ENCODE measurements at regions not wholly inside any gene's neighbourhood (a gene's known extent, or its start where the extent isn't known, plus 50 kb on each side); places are given as distances from the start of the nearest gene placed in this dataset.

DNA sequence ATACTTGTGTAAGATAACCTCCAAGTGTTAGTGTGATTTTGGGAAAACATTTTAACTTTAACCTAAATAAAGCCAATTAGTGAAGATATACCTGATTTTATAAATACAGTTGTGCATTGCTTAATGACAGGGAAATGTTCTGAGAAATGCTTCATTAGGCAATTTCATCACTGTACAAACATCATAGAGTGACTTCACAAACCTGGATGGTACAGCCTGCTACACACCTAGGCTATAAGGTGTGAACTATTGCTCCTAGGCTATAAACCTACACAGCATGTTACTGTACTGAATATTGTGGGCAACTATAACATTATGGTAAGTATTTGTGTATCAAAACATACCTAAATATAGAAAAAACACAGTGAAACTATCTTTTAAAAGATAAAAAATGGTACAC lies 166.8 kb upstream of the TARS1 start:
- intact Hi-C loops (cut with micrococcal nuclease; ENCODE audit: unreplicated experiment), result loop anchor here (1.0 kb wide), 1 partner anchor 44 kb away; no protein-coding TSS in a partner anchor
- H3K9me3 Mint-ChIP-seq (ENCODE audit: low read depth, unreplicated experiment), result no peaks in the 10 kb centered on the region
- no TSS peak for BruUV-seq (replicated peaks)

GRCh38 chr5:33275391-33275790 lies 165.4 kb upstream of the TARS1 start:
- no peak for DNase-seq
- H3K27ac Mint-ChIP-seq (ENCODE audit: unreplicated experiment), result no peak overlapping the region
- TF ChIP-seq, protein P1, sequence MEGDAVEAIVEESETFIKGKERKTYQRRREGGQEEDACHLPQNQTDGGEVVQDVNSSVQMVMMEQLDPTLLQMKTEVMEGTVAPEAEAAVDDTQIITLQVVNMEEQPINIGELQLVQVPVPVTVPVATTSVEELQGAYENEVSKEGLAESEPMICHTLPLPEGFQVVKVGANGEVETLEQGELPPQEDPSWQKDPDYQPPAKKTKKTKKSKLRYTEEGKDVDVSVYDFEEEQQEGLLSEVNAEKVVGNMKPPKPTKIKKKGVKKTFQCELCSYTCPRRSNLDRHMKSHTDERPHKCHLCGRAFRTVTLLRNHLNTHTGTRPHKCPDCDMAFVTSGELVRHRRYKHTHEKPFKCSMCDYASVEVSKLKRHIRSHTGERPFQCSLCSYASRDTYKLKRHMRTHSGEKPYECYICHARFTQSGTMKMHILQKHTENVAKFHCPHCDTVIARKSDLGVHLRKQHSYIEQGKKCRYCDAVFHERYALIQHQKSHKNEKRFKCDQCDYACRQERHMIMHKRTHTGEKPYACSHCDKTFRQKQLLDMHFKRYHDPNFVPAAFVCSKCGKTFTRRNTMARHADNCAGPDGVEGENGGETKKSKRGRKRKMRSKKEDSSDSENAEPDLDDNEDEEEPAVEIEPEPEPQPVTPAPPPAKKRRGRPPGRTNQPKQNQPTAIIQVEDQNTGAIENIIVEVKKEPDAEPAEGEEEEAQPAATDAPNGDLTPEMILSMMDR (IDR thresholded peaks at IDR 0.05; ENCODE audit: unreplicated experiment), result no peak
- H3K9me3 Mint-ChIP-seq (ENCODE audit: low read depth, unreplicated experiment), result no peaks in the 10 kb centered on the region
- no TSS peak for BruUV-seq (replicated peaks)
- no peaks in the 10 kb centered on the region for H3K27me3 Mint-ChIP-seq (ENCODE audit: unreplicated experiment)
- intact Hi-C loops (cut with micrococcal nuclease; ENCODE audit: unreplicated experiment), result no loop called here
- CTCF ChIA-PET, result no interaction called here
- H3K4me3 Mint-ChIP-seq (ENCODE audit: low read depth, unreplicated experiment), result no peak overlapping the region
- no peaks in the 10 kb centered on the region for H3K36me3 Mint-ChIP-seq (ENCODE audit: insufficient read depth, unreplicated experiment)
- H3K4me1 Mint-ChIP-seq (ENCODE audit: low read depth, unreplicated experiment), result no peaks in the 10 kb centered on the region

More for the DNA sequence above, 166.8 kb upstream of the TARS1 start:
- H3K4me1 Mint-ChIP-seq (ENCODE audit: low read depth, unreplicated experiment), result no peaks in the 10 kb centered on the region
- no peaks in the 10 kb centered on the region for H3K27me3 Mint-ChIP-seq (ENCODE audit: unreplicated experiment)
- no peak overlapping the region for H3K27ac Mint-ChIP-seq (ENCODE audit: unreplicated experiment)
- CTCF ChIA-PET, result no interaction called here
- no peak overlapping the region for H3K4me3 Mint-ChIP-seq (ENCODE audit: low read depth, unreplicated experiment)
- DNase-seq, result no peak
- H3K36me3 Mint-ChIP-seq (ENCODE audit: insufficient read depth, unreplicated experiment), result no peaks in the 10 kb centered on the region
- TF ChIP-seq, protein P1 (IDR thresholded peaks at IDR 0.05; ENCODE audit: unreplicated experiment), result no peak

GRCh38 chr5:33275921-33276627 lies 164.7 kb upstream of the TARS1 start:
- Mint-ChIP-seq H3K9me3 (ENCODE audit: low read depth, unreplicated experiment) (no peaks in the 10 kb centered on the region), H3K27ac (ENCODE audit: unreplicated experiment) (no peak overlapping the region), H3K36me3 (ENCODE audit: insufficient read depth, unreplicated experiment) (no peaks in the 10 kb centered on the region), H3K4me3 (ENCODE audit: low read depth, unreplicated experiment) (no peak overlapping the region), H3K4me1 (ENCODE audit: low read depth, unreplicated experiment) (no peaks in the 10 kb centered on the region), H3K27me3 (ENCODE audit: unreplicated experiment) (no peaks in the 10 kb centered on the region)
- intact Hi-C loops (cut with micrococcal nuclease; ENCODE audit: unreplicated experiment), result no loop called here
- TF ChIP-seq, protein P1 (IDR thresholded peaks at IDR 0.05; ENCODE audit: unreplicated experiment), result no peak
- no peak for DNase-seq
- no TSS peak for BruUV-seq (replicated peaks)
- CTCF ChIA-PET, result no interaction called here

DNA sequence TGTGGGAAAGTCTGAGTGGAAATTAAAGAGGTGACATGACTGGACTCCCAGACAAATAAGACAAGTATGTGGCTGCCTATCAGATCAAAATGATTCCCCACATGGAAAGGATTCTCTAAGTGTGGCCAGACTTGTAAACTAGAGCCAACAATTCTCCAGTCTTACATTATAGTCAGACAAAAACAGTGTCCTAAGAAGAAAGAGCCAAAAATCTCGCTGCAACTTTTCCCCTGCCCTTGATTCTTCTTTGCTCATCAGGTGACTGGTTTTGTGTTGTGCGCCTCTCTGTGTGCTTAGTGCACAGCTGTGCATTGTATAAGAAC lies 164.2 kb upstream of the TARS1 start:
- H3K27ac Mint-ChIP-seq (ENCODE audit: unreplicated experiment), result no peak overlapping the region
- no peak for DNase-seq
- BruUV-seq (replicated peaks), result no TSS peak
- H3K27me3 Mint-ChIP-seq (ENCODE audit: unreplicated experiment), result no peaks in the 10 kb centered on the region
- intact Hi-C loops (cut with micrococcal nuclease; ENCODE audit: unreplicated experiment), result no loop called here
- TF ChIP-seq, protein P1 (IDR thresholded peaks at IDR 0.05; ENCODE audit: unreplicated experiment), result no peak
- H3K36me3 Mint-ChIP-seq (ENCODE audit: insufficient read depth, unreplicated experiment), result no peaks in the 10 kb centered on the region
- H3K4me1 Mint-ChIP-seq (ENCODE audit: low read depth, unreplicated experiment), result no peaks in the 10 kb centered on the region
- no peak overlapping the region for H3K4me3 Mint-ChIP-seq (ENCODE audit: low read depth, unreplicated experiment)
- CTCF ChIA-PET, result no interaction called here
- H3K9me3 Mint-ChIP-seq (ENCODE audit: low read depth, unreplicated experiment), result no peaks in the 10 kb centered on the region
